ENCODE measurements at regions not wholly inside any gene's neighbourhood (a gene's known extent, or its start where the extent isn't known, plus 50 kb on each side); places are given as distances from the start of the nearest gene placed in this dataset.
"Not testable (repeated sequence)": the region's sequence is repeated elsewhere in the genome, so short reads cannot be mapped to it uniquely, and the experiment has no call there.

DNA sequence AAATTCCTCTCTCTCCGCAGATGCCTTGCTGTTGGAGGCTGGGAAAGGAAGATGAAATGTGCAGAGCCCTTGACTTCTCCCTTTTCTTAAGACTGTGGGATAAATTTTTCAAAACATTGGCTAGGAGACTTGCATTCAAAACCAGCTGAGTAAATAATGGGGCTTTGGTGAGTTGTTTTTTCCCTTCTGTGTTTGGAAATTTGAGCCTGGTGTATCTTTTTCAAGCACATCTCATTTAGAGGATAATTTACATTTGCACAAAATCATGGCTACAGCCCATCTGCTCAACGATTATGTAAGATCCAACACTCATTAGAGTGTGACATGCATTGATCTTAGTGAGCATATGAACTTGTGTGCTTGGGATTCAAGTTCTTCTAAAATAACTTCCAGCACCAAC, 112.1 kb upstream of the ATP8B1 start:
- no peak for DNase-seq

DNA sequence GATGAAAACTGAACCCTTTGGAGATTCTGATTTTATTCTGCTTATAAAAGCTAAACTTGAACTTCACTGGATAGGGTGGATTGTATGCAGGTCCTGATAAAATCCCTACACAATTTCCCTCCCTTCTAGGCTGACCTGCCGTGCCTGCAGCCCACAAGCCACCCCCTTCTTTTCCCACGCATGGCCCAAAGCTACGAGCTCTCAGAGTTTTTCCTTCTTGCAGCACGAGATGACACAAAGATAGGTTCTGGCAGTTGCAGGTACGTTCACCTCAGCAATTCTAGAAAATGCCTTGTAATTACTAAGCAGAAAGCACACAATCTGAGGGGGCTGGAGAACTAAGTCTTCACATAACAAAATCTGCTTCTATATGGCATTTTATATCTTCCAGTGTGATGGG, 110.6 kb upstream of the ATP8B1 start:
- no peak for DNase-seq

DNA sequence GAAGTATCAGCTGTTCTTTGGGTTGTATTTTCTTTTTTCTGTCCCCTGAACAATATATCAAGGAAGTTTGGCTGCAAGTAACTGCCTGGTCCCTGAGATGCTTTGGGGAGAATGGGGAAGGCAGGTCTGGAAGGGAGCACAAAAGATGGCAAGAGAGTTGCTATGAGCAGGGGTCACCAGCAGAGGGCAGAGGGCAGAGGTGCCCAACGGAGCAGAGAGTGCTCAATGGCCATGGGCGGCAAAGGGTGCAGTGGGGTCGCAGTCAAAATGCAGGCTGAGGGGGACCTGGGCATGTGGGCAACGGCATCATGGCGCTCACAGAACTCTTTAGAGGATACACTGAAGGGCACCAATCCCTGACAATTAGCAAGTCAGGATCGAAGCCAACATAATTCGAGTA, 107.7 kb upstream of the ATP8B1 start:
- no peak for DNase-seq

DNA sequence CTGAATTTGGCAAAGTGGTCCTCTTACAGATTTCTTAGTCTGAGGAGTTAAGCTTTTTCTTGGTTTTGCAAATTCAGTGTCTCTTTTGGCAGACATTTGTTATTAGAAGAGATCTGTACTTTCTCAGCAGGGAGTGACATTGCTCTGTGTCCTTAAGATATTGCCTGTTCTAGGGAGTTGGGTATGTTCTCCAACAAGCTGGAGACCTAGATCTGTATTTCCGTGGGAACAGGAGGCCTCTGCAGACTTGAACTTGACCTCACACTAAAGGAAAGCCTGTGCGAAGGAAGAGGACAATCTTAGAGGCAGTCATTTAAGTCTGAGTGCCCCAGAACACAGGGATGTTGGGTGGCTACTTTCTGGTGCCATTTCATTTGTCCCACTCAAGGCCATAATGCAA, 107.0 kb upstream of the ATP8B1 start:
- no peak for DNase-seq

DNA sequence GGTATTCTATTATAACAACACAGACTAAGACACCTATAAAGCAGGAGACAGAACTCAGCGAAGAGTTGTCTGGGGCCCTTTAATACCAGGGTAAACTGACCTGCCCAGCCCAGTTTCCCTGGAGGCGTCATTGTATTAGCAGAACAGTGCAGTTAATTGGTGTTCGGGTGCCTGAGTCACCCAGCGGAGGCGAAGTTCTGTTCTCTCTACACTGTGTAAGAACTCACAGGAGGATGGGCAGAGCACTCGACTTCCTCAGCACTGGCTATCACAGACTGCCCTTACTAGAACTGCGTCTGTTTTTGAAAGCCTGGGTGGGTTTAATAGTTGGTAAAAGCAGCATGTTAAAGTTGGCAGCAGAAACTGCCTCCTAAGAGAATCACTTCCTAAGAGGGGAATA, 106.5 kb upstream of the ATP8B1 start:
- no peak for DNase-seq

DNA sequence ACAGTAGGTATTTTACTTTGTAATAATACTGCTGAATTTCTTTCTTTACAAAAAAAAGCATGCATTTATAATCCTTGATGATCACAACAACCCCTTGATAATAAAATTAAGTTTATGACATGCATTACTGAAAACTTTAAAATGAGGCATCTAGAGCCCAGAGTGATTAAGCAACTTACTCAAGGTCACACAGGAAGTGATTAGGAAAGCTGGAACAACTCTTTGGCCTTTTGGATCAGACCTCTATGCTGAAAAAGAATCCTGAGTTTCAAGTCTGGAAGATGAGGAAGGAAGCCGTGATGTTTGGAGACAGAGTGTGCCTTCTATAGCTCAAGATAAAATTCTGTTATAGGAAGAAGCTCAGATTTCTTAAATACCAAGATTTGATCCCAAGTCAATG, 105.0 kb upstream of the ATP8B1 start:
- no peak for DNase-seq

GRCh38 chr18:57907550-57907949, 104.4 kb upstream of the ATP8B1 start:
- DNase-seq = no peak

GRCh38 chr18:57906852-57907251, 103.7 kb upstream of the ATP8B1 start:
- DNase-seq = no peak

GRCh38 chr18:57904535-57904934, 101.4 kb upstream of the ATP8B1 start:
- no peak for DNase-seq

GRCh38 chr18:57902721-57903120, 99.6 kb upstream of the ATP8B1 start:
- DNase-seq = no peak

DNA sequence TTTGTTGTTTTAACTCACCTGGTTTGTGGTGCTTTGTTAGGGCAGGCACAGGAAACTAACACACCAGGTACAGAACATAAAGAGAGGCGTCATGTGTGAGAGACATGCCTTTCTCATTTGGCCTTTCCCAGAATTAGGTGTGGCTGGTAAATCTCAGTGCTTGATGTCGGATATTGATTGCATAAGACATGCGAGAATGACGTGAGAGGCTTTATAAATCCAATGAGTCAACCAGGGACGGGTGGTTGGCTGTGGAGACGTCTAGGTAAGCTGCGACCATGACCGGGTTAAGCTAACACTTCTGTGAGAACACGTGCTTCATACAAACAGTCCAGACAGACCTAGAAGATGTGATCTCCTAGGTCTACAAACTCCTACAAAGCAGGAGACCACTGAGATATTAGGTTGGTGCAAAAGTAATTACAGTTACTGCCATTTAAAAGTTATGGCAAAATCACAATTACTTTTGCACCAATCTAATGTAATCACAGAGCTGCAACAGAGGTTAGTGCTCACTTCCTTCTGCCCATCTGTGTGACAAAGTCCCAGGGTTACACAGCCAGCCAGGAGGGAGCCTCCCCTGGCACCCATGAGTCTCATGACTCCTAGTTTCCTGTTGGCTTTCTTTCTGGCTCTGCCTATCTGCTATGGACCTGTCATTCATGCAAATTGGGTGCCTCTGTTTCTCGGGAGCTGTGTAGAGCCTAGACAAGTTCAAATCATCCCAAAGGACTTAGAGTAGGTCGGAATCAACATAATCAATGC, 98.9 kb upstream of the ATP8B1 start:
- no peak for DNase-seq

GRCh38 chr18:57900906-57901435, 97.9 kb upstream of the ATP8B1 start:
- DNase-seq = no peak

- DNase-seq = no peak
Measured at GRCh38 chr18:57898506-57899124, 95.5 kb upstream of the ATP8B1 start.

GRCh38 chr18:57895182-57895581, 92.1 kb upstream of the ATP8B1 start:
- no peak for DNase-seq

DNA sequence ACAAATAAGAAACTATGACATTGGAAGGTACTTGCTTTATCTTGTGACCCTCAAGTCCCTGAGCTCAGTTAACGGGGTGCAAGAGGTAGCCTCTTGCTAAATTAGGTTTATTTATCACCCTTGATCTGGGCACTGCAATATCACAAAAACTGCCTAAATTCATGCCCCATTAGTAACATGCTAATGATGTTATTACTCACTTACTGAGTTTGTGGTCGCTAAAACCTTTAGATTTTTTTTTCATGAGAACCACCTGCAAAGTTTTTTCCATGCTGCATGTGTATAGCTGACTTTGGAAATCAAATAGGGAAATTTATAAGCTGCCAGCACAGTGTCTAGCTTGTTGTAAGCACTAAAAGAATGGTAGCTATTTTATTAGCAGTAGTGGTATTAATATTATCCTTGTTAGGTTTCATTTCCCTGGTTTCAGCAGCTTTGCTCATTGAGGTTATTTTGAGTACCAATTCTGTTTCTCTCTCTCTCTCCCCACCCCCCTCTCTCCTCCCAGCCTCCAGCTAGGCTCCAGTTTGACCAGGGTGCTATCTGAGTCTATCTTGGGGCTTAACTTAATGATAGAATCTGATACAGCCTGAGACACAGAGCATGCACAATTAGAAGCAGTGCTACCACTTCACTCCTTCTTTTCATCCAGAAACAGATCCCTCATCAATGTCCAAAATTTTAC, 88.7 kb upstream of the ATP8B1 start:
- no peak for DNase-seq

DNA sequence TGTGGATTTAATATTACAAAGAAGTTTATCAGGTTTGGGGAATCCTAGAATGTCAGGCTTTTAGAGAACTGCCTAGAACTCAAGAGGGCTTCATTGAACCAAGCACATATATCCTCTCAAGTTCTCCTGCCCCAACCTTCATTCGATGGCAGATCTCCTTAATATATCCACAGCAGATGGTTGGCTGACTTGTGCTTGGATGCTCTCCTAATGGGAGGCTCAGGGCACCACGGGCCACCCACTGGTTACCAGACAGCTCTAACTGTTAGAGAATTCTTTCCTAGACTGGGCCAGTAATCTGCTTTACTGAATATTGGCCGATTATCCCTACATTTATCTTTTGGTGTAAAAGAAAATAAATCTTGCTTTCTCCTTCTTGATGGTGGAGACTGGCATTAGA, 87.2 kb upstream of the ATP8B1 start:
- no peak for DNase-seq

DNA sequence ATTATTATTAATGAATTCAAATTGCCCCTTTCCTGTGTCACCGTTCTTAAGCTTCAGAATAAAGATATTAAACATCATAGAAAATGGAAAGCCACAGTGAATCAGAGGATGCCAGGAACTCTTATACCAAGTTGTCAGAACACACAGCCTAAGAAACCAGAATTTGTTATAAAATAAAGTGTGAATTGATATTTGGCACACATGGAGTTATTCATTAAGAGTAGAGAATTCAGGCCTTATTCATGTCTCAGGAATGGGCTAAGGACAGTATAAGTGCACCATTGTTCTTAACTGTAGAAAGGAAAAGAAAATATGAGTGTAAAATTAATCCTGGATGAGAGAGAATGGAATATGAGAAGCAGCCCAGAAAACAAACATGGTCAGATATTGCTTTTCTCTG, 86.7 kb upstream of the ATP8B1 start:
- no peak for DNase-seq

DNA sequence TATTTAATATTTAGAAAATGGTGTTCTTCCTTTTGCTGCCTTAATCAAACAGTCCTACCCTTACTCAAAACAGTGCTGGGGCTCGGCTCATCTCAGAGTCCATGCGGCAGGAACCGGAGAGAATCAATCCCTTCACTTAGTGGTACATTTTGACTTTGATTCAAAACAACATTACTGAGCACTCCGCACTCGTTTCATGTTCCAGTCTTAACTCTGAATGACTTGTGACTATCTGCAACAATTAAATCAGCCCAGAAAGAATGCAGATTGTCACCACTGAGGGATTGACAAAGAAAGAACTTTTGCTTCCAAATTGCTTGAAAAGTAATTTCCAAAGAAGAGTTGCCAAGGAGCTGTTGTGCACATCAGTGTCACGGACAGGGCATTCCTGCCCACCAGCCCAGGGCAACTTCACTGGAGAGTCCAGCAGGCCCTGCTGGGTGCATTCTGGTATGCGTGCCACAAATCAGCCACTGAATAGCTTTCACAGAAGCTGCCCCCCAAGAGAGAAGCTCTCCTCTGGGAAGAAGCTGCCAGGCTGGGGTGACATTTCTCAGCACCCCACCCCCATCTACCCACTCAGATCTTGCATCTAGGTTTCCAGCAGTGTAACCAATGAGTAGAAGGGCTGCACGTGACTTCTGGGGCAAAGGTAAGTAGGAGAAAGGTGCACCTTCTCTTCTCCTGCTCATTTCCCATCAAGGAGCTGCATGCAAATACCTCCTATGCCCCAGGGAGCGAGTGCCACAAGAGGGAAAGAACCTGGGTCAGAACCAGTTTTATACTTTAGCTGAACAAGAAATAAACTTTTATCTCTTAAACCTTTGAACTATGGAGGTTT, 84.6 kb upstream of the ATP8B1 start:
- DNase-seq = no peak

DNA sequence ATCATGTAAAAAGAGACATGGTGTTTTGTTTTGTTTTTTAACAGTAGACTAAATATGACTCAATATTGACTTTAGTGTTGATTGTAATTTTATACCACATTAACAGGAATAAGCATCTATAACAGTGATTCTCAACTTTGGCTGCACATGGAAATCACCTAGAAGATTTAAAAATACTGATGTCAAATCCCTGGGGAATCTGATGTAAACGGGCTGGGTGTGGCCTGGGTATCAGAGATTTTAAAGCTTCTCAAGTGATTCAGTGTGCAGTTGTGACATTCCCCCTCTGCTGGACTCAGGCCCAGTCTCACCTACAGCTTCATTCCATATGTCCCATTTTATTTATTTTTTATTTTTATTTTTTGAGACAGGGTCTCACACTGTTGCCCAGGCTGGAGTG, 82.8 kb upstream of the ATP8B1 start:
- DNase-seq = no peak

DNA sequence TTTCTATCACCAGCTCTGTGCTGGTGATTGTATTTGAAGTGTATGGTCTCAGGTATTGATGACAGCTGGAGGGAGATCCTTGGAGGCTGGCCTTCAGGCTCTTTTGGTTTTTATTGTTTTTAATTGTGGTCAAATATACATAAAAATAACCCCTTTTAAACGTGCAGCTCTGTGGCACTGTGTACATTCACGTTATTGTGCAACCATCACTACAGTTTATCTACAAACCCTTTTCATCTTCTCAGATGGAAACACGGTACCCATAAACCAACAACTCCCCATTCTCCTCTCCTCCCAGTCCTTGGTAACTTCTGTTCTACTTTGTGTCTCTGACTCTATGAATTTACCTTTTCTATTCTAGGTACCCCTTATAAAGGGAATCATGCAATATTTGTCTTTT, 79.3 kb upstream of the ATP8B1 start:
- DNase-seq = no peak

DNA sequence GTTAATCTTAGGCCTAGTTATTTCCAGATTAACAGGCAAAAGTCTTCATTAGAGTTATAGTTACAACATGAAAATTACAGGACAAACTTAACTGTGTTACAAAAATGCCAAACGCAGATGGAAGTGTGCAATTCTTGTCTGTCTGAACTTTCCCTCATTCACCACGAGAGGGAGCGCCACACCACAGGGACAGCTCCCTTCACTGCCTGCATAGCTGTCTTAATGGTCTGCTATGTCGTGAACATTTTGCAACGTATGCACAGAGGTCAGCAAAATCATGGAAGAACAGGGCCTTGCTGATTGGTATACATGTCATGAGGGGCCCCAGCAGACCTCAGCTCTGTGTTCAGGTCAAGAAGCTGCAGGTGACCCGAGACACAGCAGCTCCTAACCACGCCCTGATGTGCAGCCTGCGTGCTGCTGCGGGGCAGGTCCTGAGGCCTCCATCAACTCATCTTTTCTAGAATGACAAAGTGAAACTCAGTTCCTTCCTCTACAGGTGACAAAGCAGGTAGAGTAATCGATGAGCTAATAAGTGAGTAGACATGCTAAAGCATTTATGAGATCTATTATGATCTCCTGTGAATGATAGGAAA, 78.8 kb upstream of the ATP8B1 start:
- peak; percentile 23 for DNase-seq

DNA sequence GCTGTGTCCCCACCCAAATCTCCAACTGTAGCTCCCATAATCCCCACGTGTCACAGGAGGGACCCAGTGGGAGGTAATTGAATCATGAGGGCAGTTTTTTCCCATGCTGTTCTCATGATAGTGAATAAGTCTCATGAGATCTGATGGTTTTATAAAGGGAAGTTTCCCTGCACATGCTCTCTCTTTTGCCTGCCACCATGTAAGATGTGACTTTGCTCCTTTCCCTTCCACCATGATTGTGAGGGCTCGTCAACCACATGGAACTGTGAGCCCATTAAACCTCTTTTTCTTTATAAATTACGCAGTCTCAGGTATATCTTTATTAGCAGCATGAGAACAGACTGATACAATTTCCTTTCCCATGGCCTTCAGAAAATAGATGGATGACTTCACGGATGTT, 76.8 kb upstream of the ATP8B1 start:
- not testable (repeated sequence) for DNase-seq

DNA sequence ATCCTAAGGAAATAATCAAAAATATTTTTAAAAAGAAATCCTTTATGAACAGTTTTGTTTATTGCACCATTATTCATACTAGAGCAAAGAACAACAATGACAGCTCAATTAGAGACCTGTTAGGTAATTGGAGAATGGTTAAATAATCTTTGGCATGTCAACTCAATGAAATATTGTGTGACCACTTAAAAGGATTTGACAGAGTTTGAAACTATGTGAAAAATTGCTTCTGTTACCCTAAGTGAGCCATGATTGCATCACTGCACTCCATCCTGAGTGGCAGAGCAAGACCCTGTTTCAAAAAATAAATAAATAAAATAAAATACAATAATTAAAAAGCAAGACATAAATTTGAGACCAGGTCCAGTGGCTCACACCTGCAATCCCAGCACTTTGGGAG, 66.1 kb upstream of the ATP8B1 start:
- no peak for DNase-seq
